ENCODE measurements at regions not wholly inside any gene's neighbourhood (a gene's known extent, or its start where the extent isn't known, plus 50 kb on each side); places are given as distances from the start of the nearest gene placed in this dataset.
"Not testable (repeated sequence)": the region's sequence is repeated elsewhere in the genome, so short reads cannot be mapped to it uniquely, and the experiment has no call there.

DNA sequence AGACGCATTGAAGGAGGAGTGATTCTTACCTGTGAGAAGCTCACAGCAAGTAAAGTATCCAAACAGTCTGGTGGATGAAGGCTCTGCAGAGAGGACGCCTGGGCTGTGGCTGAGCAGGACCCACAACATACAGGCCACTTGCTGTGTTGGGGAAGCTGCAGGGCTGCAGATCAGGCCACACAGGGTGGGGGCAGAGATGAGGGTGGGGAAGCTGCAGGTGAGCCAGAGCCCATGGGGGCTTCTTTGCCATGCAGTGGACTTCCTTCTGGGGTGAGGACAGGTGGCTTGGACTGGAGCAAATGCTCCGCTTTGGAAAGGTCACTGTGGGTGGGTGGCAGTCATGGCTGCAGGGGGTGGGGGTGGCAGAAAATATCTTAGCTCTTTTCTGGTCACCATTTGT is 214.8 kb downstream of the GLRX3 start:
- CTCF ChIA-PET, result no interaction called here
- no peaks in the 10 kb centered on the region for H3K4me1 Mint-ChIP-seq

DNA sequence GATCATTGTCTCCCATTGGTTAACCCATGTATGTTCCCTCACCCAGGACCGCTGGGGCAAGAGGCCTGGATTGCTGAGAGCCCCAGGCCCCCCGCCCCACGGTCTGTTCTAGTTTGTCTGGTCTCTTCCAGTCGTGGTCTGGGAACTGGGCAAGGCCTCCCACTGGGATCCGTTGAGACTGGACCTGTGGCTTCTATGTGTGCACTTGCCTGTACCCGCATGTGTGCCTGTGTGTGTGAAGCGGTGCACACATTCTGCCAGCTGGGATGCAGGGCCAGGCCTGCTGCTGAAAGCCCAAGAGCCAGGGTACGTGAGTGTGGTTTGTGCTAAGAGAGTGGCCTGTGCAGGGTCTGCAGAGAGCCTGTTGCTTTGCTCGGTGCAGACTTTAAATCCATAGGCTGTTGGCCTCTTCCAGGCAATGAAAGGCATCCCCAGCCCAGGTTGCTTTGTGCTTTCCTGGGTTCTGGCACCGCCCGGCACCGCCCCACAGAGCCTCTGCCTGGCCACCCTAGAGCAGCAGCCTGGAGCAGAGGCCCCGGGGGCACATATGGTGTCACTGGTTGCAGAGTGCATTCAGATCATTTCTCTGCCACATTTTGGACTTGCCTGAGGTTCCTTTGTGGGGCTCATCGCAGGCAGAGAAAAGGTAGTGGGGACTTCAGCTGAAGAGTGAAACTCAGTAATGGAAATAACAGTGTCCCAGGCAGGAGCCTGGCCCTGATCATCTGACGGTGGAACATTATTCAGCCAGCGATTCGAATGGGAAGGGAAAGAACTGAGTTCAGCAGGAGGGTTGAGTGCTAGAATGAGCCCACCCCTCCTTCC is 215.5 kb downstream of the GLRX3 start:
- CTCF ChIA-PET, result no interaction called here

More for the DNA sequence above, 214.8 kb downstream of the GLRX3 start:
- H3K27ac Mint-ChIP-seq, result no peak overlapping the region
- no peaks in the 10 kb centered on the region for H3K27me3 Mint-ChIP-seq
- no peaks in the 10 kb centered on the region for H3K36me3 Mint-ChIP-seq
- DNase-seq, result no peak
- peaks cover 1% of the 10 kb centered on the region for H3K9me3 Mint-ChIP-seq
- no peak overlapping the region for H3K4me3 Mint-ChIP-seq

DNA sequence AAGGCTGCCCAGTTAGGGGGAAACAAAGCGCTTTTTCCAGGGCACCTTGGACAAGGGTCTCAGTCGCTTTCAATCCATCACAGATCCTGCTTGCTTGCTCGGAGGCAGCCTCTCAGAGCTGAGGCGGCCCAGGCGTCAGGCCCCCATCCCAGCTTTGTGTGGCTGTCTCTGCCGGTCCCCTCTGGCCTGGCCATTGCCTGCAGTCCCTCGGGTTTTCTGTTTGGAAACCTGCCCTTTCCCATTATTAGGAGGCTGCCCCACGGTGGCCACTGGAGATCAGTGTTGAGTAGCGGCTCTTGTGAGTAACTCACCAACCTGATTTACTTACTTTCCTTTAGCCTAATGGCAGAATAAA is 216.1 kb downstream of the GLRX3 start:
- Mint-ChIP-seq H3K27me3 (no peaks in the 10 kb centered on the region), H3K27ac (no peak overlapping the region), H3K36me3 (no peaks in the 10 kb centered on the region), H3K4me1 (no peaks in the 10 kb centered on the region), H3K4me3 (no peak overlapping the region), H3K9me3 (peaks cover 1% of the 10 kb centered on the region)
- no peak for DNase-seq
- CTCF ChIA-PET, result no interaction called here

More for the DNA sequence above, 215.5 kb downstream of the GLRX3 start:
- Mint-ChIP-seq H3K9me3 (peaks cover 1% of the 10 kb centered on the region), H3K36me3 (no peaks in the 10 kb centered on the region), H3K27me3 (no peaks in the 10 kb centered on the region), H3K4me1 (no peaks in the 10 kb centered on the region), H3K27ac (no peak overlapping the region), H3K4me3 (no peak overlapping the region)
- no peak for DNase-seq

DNA sequence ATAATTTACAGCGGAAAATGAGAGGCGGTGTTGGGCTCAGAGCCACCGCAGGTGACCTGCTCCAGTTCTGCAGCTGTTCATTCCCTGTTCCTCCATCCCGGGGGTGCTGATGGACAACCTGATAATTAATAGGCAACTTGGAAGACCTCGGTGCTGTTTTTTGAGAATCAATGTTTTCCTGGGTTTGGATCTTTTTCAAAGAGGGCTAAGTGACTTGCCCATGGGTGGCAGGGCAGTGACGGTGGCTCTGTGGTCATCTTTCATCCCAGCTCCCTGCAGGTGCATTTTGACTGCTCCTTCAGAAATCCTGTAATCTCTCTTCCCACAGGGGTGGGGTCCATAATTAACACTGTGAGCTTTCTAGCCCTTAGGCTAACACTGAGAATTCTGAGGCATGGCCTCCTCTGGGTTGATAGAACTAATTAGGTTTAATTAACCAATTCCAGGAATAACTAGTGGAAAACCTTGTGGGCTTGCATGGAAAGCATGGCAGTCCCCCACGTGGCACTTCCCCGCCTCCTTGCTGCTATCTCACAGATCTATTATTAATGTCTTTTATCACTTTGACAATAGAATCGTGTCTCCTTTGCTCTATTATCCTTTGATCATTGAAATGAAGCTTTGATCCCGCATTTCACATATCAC is 217.9 kb downstream of the GLRX3 start:
- CTCF ChIA-PET, result no interaction called here
- Mint-ChIP-seq H3K27ac (no peak overlapping the region), H3K4me3 (no peak overlapping the region), H3K27me3 (no peaks in the 10 kb centered on the region), H3K4me1 (no peaks in the 10 kb centered on the region), H3K36me3 (no peaks in the 10 kb centered on the region), H3K9me3 (peaks cover 2% of the 10 kb centered on the region)
- no peak for DNase-seq

DNA sequence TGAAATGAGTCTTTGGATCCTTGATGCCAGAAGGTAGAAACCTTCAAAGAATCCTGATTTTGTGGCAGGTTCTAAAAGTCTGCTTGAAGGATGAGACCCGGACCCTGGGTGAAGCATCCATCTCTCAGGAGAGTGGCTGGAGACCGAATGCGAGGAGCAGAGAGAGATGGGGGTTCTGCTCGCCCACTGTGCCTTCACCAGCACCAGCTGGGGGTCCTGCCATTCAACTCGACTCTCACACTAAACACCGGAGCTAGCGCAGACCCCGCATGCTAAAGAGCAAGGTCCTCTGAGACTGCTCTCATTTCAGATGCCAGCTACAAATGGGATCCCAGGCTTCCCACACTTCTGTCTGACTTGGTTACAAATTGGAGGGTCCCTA is 218.4 kb downstream of the GLRX3 start:
- Mint-ChIP-seq H3K4me1 (no peaks in the 10 kb centered on the region), H3K4me3 (no peak overlapping the region), H3K9me3 (peaks cover 2% of the 10 kb centered on the region), H3K36me3 (no peaks in the 10 kb centered on the region), H3K27me3 (no peaks in the 10 kb centered on the region), H3K27ac (no peak overlapping the region)
- DNase-seq, result no peak
- CTCF ChIA-PET, result no interaction called here

DNA sequence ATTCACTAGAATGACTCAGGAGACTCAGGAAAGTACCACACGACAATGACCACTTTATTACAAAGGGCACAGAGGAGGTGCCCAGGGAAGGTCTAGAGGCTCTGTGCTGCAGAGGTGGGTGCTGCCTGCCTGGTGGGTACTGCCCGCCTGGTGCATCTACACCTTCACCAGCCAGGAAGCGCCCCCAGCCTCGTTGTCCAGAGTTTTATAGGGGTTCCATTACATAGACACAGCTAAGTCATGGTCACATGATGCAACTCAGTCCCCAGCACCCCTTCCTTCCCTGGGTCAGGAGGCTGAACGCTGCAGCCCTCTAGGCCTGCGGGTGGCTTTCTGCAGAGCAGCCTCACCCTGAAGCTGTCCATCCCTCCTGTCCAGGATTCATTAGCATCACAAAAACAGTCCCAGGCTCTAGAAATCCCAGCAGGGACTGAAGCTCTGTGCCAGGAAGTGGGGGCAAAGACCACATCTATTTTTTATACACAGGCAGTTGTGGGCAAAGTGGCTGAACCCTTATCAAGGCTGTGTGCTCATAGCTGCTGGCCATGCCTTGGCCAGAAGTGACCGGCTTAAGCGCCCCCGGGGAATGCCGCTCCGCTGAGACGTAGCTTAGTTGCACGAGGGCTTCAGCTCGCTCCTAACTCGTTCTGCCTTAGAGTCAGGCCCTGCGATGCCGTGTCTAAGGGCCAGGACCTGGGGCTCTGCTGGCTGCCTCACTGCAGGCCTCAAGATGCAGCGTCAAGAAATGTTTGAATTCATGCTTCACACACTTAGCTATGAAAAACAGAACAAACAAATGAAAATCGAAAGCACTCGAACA is 219.0 kb downstream of the GLRX3 start:
- Mint-ChIP-seq H3K4me1 (no peaks in the 10 kb centered on the region), H3K27ac (no peak overlapping the region), H3K4me3 (no peak overlapping the region), H3K36me3 (no peaks in the 10 kb centered on the region), H3K9me3 (peaks cover 2% of the 10 kb centered on the region), H3K27me3 (no peaks in the 10 kb centered on the region)
- CTCF ChIA-PET, result no interaction called here
- DNase-seq, result no peak

DNA sequence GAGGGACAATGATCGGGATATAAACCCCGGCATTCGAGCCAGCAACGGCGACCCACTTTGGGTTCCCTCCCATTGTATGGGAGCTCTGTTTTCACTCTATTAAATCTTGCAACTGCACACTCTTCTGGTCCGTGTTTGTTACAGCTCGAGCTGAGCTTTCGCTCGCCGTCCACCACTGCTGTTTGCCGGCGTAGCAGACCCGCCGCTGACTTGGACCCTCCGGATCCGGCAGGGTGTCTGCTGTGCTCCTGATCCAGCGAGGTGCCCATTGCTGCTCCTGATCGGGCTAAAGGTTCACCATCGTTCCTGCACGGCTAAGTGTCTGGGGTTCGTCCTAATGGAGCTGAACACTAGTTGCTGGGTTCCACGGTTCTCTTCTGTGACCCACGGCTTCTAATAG is 220.2 kb downstream of the GLRX3 start:
- H3K9me3 Mint-ChIP-seq, H3K27me3 Mint-ChIP-seq, CTCF ChIA-PET, DNase-seq, H3K27ac Mint-ChIP-seq, H3K36me3 Mint-ChIP-seq, H3K4me1 Mint-ChIP-seq, H3K4me3 Mint-ChIP-seq: not testable (repeated sequence)

DNA sequence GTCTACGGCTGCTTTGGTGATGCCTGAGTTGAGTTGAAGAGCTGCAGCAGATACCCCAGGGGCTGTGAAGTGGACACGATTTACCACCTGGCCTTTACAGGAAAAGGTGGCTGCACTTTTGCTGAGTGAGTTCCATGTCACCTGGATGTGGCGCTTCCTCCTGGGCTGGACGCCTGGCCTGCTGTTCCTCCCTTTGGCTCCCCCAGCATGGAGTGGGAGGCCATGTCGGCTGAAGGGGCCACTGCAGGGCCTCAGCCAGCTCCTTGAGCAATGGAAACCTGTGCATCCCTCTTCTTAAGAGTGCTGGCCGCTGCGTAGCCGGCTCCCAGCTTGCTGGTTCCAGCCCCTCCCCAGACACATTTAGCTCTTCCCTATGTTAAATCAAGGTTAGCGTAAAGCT is 221.0 kb downstream of the GLRX3 start:
- no peak for DNase-seq
- CTCF ChIA-PET, result no interaction called here
- H3K4me3 Mint-ChIP-seq, result no peak overlapping the region
- no peaks in the 10 kb centered on the region for H3K36me3 Mint-ChIP-seq
- H3K9me3 Mint-ChIP-seq, result peaks cover 2% of the 10 kb centered on the region
- no peaks in the 10 kb centered on the region for H3K27me3 Mint-ChIP-seq
- H3K4me1 Mint-ChIP-seq, result no peaks in the 10 kb centered on the region
- no peak overlapping the region for H3K27ac Mint-ChIP-seq

DNA sequence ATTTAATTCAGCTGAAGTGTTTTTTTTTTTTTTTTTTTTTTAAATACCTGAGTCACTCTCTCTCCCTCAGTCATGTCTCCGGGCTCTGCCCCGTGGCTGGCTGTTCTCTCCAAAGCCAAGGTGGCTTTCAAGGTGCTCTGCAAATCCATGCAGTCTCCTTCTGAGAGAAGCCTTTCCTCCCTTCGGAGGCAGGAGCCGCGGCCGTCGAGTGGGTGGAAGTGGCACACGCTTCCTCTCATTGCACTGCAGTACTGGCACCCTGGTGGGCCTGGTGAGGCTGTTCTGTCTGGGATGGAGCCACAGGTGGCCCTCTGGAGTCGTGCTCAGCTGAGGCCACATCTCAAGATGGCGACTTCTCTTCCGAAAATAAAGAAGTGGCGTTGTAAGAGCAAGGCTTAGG is 221.8 kb downstream of the GLRX3 start:
- no peak overlapping the region for H3K27ac Mint-ChIP-seq
- no peaks in the 10 kb centered on the region for H3K4me1 Mint-ChIP-seq
- H3K4me3 Mint-ChIP-seq, result no peak overlapping the region
- H3K27me3 Mint-ChIP-seq, result no peaks in the 10 kb centered on the region
- H3K9me3 Mint-ChIP-seq, result peaks cover 2% of the 10 kb centered on the region
- DNase-seq, result no peak
- CTCF ChIA-PET, result no interaction called here
- H3K36me3 Mint-ChIP-seq, result no peaks in the 10 kb centered on the region

DNA sequence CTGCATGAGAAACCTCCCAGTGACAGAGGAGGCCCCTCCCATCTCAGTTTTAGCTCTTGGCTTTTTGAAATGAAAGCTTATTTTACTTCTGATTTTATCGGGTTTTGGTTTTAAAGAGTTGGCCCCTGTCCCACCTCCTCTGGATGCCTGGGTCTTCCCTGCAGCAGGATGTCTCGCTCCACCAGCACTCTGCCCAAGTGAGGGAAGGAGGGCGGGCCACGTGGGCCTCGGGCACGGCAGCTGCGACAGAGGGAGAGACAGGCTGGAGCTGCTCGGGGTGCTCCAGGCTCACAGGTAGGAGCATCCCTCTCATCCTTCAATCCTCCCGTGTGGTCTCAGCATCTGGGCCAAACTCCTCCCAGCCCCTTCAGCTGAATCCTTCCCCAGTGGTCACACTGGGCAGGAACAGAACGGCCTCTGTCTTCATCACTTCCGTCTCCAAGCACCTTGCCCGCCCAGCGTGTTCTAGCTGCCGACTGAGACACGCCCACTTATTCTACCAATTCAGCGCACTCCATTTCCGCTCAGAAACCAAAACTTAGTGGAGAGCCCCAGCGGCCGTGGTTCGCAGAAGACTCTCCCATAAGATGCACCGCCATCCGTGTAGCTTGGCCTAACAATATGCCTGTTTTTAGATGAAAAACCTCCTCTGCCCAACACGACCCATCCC is 222.9 kb downstream of the GLRX3 start:
- no peak for DNase-seq
- Mint-ChIP-seq H3K27me3 (no peaks in the 10 kb centered on the region), H3K4me3 (no peak overlapping the region), H3K4me1 (no peaks in the 10 kb centered on the region), H3K27ac (no peak overlapping the region), H3K9me3 (peaks cover 2% of the 10 kb centered on the region), H3K36me3 (no peaks in the 10 kb centered on the region)
- CTCF ChIA-PET, result no interaction called here

DNA sequence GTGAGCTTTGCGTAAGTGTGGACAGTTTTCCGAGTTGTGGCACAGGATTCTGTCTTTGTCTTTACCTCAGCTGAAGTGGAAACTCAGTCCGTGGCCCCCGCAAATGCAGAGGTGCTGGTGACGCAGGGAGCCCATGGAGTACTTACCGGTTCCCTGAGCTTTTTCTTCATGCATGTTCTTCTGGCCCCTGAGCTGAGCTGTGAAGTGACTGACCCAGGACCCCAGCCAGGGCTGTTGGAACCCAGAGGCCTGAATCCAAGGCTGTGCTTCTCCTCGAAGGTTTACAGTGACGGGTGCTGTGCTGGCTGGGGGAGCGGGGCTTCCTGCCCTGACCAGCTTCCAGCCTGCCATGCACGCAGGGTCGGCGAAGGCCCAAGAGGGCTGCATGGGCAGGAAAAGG is 223.5 kb downstream of the GLRX3 start:
- Mint-ChIP-seq H3K4me3 (no peak overlapping the region), H3K27ac (no peak overlapping the region), H3K36me3 (no peaks in the 10 kb centered on the region), H3K27me3 (no peaks in the 10 kb centered on the region), H3K9me3 (peaks cover 2% of the 10 kb centered on the region), H3K4me1 (no peaks in the 10 kb centered on the region)
- CTCF ChIA-PET, result no interaction called here
- DNase-seq, result no peak

DNA sequence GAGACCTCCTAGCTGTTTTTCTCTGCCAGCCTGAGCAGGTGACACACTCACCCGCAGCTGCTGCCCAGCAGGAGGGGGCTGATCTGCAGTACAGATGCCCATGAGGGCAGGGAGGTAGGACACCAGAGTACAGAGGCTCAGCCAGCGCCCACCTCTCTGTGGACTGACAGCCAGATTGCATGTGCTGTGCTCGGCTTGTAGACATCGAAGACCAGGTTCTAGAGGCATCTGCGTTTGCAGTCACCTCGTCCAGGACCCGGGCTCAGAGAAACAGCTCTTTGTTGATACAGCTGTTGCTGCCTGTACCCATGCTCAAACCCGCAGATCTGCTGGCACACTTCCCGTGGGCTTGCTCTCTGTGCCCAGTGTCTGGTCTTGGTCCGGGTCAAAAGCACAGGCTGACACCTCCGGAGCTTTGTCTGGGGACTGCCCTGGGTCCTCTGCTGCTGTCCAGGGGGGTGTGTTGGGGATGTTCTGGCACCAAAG is 224.7 kb downstream of the GLRX3 start:
- CTCF ChIA-PET, result no interaction called here
- no peaks in the 10 kb centered on the region for H3K36me3 Mint-ChIP-seq
- no peaks in the 10 kb centered on the region for H3K27me3 Mint-ChIP-seq
- no peak overlapping the region for H3K4me3 Mint-ChIP-seq
- DNase-seq, result no peak
- H3K27ac Mint-ChIP-seq, result peak overlapping the region; percentile 33
- H3K9me3 Mint-ChIP-seq, result peaks cover 2% of the 10 kb centered on the region
- H3K4me1 Mint-ChIP-seq, result no peaks in the 10 kb centered on the region

DNA sequence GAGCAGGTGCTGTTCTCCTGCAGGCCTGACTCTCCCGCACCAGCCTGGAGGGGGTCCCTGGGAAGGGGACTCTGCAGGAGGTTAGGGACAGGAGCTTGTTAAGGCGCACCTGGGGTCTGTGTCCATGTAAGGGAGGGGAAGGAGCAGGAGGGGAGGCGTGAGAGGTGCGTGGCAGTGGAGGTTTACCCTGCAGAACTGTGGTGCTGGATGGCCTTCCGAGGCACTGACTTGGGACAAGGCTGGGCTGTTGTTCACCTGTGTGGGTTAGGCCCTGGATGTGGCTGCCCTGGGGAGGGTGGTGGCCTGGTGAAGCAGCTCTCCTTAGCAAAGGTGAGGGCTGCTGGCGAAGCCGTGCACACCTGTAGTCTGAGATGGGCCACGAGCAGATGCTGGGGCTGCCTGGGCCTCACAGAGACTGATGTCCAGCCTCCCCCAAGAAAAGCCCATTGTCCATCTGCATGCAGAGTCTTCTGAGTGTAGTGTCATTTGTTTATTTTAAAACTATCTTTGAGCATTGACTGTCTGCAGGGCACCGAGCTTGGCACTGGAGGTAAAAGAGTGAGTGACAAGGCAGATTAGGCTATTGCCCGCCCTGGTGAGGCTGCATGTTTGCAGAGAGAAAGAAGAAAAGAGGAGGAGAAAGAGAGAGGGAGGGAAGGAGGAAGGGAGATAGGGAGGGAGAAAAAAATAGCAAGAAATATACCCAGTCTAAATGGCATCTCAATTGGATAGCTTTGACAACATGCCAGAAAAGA is 225.3 kb downstream of the GLRX3 start:
- peak overlapping the region; percentile 33 for H3K27ac Mint-ChIP-seq
- DNase-seq, result no peak
- H3K36me3 Mint-ChIP-seq, result no peaks in the 10 kb centered on the region
- H3K4me3 Mint-ChIP-seq, result no peak overlapping the region
- CTCF ChIA-PET, result no interaction called here
- H3K9me3 Mint-ChIP-seq, result peaks cover 2% of the 10 kb centered on the region
- no peaks in the 10 kb centered on the region for H3K4me1 Mint-ChIP-seq
- no peaks in the 10 kb centered on the region for H3K27me3 Mint-ChIP-seq

DNA sequence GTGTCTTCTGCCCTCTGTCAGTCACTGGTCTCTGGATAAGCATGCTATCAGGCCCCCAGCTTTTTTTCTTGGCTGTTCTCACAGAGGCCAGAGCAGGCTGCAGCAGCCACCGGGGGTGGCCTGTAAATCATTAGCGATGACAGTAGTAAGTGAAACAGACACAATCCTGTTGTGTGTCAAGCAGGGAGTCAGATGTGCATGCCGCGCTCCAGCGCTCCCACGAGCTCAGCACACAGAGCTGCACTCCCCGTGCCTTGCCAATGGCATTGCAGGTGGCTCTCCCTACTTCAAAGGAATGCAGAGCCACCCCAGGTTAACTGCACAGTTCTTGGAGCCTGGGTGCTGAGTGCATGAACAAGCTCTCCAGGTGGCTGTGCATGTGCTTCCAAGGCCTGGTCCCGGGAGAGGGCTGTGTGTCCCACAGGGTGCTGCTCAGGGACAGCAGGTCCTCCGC is 226.1 kb downstream of the GLRX3 start:
- DNase-seq, result no peak
- Mint-ChIP-seq H3K27ac (no peak overlapping the region), H3K4me3 (no peak overlapping the region), H3K27me3 (no peaks in the 10 kb centered on the region), H3K36me3 (no peaks in the 10 kb centered on the region), H3K4me1 (no peaks in the 10 kb centered on the region), H3K9me3 (peaks cover 2% of the 10 kb centered on the region)
- CTCF ChIA-PET, result no interaction called here

Data from activated naive CD4-positive, alpha-beta T cell treated with anti-CD3 and anti-CD28 coated beads, Interleukin-2, amount 10 ng/mL, durations not matched to agents 7 days and 5 days (primary cell).